HG03095 (cell line): ENCODE measurements at regions not wholly inside any gene's neighbourhood (a gene's known extent, or its start where the extent isn't known, plus 50 kb on each side); places are given as distances from the start of the nearest gene placed in this dataset.
"Not testable (repeated sequence)": the region's sequence is repeated elsewhere in the genome, so short reads cannot be mapped to it uniquely, and the experiment has no call there.

Experiments used
- ATAC-seq: cut with Tn5 transposase; IDR thresholded peaks from one replicate; pipeline ENCODE4 v1.9.1; 2021; ENCODE audit warnings: moderate library complexity; ENCODE audit not compliant: unreplicated experiment

DNA sequence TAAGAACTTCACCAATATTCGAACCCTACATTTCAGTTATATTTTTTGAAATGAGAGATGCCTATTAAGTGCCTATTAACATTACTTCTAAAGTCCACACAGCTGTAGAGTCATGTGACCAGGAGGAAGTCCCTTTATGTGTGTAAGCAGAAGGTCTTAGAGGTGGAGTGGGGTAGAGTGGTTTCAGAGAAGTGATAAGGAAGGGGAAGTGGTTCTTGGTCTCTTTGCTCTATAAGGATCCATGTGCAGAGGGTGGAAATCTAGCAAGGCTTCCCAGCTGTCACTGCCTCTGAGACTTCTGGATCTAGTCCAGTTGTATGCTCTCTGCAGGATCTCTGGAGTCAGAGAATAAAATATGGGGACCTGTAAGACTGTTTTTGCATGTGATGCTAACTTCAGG is 673.9 kb downstream of the FLRT2 start:
- ATAC-seq: no peak

DNA sequence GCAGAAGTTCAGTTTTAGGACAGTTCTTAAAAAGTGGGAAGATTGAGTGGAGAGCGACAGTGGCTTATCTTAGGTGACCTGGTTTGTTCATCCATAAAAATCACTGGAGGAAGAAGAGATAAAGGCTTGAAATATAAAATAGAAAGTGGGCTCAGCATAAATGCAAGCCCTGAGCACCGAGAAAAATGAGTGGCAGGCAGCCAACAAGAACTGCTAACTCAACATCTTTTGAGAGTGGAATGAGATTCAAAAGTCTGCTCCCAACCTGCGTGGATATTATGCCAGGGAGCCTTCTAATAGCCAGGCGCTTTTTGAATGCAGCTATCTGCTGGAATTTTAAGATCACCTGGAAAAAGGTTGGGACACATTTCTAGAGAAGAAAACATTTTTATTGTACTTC is 666.5 kb downstream of the FLRT2 start:
- no peak for ATAC-seq

DNA sequence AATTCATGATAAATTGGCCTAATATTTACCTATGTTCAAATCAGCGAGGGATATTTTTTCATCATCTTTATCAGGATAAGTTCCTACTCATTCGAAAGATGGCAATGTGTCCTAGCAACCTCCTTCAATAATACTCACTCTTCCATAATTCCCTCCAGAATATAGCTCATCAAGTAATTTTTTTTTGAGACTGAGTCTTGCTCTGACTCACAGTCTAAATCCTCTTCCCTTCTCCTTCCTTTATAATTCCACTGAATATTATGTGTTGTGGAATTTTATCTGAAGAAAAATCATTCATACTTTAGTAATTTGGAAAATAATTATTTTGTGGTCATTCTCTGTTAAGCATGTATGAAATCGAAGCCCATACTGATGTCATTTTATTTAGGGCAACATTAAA is 663.8 kb downstream of the FLRT2 start:
- ATAC-seq: no peak

DNA sequence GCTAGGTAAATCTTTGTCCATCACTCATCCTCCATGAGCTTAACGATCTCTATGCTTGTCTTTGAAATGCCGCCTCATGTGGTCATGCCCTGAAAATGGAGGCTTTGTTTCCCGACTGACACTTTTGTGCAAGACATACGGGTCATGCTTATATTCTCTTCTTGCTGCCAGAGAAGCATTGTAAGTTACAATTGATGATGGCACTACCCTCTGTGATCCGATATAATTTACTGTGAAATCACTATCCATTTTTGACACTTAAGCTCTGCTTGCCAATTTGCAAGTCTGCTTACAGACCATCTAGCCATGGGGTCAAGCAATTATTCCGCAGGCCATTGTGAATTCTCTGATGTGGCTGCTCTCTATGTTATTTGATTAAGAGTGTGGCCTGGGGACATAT is 650.0 kb downstream of the FLRT2 start:
- ATAC-seq: no peak

DNA sequence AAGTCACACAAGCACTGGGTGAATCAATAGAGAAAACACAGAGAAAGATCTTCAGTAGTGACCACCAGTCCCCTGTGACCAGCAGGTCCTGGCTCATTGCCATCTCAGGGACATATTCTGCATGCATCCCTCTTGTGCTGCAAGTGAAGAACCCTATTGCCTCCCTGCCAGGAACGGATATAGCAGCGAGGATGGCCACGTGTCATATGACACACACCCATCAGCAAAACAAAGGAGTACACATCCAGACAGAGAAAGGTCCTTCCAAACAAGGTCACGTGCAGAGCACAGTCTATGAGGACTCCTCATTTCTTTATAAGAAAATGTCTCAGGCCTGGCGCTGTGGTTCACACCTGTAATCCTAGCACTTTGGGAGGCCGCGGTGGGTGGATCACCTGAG is 638.4 kb downstream of the FLRT2 start:
- no peak for ATAC-seq

DNA sequence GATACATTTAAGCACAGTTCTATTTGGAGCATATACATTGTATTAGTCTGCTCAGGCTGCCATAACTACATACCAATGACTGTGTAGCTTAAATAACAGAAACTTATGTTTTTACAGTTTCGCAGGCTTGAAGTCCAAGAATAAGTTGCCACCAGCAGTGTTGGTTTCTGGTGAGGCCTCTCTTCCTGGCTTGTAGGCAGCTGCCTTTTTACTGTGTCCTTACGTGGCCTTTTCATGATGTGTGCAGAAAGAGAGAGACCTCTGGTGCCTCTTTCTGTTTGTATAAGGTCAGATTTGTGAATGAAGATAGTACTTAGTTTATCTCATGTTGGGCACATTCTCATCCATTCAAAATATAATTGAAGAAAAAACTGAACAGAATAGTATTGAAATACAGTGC is 636.6 kb downstream of the FLRT2 start:
- no peak for ATAC-seq

DNA sequence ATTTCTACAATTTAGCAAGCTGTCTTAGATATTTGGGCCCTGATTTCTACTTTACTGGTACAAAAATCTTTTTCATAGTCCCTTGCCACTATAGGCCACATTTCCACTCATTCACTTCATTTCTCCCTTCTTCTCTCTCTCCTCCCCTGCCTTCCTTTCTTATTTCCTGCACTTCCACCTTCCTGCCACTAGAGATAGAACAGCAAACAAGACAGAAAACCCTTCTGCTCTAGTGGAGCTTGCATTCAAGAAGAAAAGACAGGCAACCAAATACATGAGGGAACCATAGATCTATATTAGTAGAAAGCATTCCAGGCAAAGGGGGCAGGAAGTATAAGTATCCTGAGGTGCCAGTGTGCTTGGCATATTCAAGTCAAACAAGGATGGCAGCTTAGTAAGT is 623.5 kb downstream of the FLRT2 start:
- no peak for ATAC-seq

DNA sequence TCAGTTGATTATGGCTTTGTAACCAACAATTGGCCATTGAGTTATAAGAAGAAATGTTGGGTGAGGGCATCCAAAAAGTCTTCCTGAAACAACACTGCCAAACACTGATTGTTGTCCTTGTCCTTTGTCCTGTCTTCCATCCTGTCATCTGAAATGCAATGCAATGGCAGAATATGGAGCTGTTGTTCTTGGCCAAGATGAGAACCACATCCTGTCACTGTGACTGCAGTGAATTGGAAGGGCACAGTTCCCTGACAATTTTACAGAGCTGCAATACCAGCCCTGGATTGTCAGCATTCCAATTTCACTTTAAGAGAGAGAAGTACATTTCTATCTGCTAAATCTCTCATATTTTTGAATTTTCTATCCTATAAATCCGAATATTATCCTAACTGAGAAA is 613.3 kb downstream of the FLRT2 start:
- ATAC-seq: no peak

DNA sequence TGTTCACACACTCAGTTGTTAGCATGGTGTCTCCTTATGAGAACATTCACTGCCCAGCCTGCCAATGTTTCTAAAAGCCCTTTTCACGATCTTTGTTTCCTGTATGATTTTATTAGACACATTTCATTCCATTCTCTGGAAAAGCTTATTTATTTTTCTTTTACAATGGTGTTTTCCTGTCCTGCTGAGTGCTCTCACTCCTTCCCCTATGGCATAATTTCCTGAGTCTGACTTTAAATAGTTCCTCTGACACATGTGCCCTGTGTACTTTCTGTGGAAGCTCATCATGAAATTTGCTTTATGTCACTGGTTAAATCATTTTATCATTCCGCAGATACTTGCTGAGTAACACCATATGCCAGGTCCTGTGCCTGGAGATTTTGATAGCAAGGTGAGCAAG is 612.0 kb downstream of the FLRT2 start:
- no peak for ATAC-seq

DNA sequence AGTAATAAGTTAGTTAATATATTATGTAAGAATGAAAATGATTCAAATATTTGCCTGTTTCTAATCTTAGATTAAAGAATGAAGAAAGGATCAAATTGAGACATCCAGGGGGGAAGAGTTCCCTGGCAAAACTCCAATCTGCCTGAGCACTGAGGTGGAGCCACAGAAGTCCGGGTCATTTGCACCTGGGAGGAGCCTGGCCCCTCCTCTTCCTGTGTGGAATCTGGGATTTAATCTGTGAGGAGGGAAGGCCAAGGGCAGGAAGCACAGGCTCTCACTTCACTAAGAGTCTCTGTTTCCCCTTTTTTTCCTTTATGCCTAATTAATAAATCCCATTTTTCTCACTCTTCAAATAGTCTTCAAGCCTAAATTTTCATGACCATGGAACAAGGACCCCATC is 599.5 kb downstream of the FLRT2 start:
- no peak for ATAC-seq

DNA sequence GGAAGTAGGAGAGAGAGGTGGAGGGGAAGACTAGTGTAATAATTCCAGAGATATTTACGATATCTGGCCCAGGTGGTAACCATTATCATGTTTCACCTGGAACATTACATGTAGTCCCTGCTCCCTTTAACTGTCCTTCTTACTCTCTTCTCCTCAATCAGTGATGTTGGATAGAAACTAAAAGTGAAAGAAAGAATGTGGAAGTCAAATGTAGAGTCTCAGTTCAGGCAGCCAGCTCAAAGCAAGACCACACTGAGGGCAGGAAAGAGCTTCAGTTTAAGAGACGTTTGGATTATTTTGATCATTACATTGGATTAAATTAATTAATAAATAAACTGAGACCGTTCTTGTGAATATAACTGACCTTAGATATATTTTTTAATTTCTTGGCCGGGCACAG is 594.4 kb downstream of the FLRT2 start:
- no peak for ATAC-seq

DNA sequence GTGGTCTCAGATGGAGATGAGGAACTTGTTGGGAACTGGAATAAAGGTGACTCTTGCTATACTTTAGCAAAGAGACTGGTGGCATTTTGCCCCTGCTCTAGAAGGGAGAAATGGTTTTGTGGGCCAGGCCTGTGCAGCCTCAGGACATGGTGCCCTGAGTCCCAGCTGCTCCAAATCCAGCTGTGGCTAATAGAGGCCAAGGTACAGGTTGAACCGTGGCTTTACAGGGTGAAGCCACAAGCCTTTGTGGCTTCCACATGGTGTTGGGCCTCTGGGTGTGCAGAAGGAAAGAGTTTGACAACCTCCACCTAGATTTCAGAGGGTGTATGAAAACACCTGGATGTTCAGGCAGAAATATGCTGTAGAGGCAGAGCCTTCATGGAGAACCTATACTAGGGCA is 586.0 kb downstream of the FLRT2 start:
- no peak for ATAC-seq

DNA sequence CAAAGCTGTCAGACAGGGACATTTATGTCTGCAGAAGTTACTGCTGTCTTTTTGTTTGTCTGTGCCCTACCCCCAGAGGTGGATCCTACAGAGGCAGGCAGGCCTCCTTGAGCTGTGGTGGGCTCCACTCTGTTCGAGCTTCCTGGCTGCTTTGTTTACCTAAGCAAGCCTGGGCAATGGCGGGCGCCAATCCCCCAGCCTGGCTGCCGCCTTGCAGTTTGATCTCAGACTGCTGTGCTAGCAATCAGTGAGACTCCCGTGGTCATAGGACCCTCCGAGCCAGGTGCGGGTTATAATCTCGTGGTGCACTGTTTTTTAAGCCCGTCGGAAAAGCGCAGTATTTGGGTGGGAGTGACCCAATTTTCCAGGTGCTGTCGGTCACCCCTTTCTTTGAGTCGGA is 580.9 kb downstream of the FLRT2 start:
- ATAC-seq: not testable (repeated sequence)

DNA sequence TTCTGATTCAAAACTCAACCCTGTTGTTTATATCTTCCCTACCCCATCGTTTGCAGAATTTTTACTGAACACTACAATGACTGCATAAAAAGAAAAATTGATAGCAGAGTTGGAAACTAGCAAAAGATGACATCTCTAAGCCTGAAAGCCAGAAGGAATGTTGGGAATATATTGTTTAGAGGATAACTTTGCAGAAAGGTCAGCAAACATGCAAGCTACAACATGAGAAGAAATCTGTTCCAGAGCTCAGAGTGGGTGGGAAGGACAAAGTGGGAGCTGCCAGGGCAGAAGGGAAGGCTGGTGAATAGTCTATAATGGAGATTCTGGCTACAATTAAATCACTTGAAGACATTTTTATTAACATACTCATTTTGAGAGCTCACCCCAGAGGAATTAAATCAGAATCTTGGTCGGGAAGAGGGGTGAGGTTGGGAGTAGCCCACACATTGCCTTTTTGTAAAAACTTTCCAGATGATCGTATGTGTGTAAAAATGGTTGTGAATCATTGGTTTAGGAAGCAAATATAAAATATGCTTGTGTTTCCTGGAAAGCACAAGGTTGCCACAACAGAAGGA is 574.8 kb downstream of the FLRT2 start:
- ATAC-seq: no peak

DNA sequence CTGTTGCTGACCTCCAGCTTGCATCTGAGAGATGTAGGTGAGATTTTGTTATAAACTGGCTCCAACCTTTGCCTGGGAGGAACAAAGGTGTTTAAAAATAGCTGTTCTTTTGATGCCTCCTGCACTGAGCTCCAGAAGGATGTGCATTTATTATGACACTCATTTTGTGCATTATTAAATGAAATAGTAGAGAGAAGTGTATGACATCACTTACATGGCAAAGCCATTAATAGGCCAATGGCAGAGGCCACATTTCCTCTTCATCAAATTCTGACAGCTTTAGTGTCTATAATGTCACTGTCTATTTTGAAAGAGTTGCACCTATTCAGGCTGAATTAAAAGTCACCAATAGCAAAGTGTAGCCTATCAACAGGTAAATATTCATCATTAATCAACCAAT is 564.6 kb downstream of the FLRT2 start:
- ATAC-seq: no peak

DNA sequence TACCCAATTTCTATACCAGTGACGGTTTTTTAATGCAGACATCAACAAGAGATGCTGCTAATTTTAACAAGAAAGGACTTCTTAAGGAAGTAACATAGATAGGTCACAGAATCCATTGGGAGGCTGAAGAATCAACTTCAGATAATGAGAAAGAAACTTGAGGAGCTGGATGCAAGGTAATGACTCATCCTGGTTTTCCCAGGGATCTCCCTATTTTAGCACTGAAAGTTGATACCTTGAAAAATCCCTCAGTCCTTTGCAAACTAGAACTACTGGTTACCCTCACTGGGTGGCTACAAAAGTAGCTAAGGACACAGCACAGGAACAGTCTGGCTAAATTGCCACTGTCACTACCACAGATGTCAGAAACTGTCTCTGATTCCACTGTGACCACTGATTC is 561.9 kb downstream of the FLRT2 start:
- no peak for ATAC-seq

DNA sequence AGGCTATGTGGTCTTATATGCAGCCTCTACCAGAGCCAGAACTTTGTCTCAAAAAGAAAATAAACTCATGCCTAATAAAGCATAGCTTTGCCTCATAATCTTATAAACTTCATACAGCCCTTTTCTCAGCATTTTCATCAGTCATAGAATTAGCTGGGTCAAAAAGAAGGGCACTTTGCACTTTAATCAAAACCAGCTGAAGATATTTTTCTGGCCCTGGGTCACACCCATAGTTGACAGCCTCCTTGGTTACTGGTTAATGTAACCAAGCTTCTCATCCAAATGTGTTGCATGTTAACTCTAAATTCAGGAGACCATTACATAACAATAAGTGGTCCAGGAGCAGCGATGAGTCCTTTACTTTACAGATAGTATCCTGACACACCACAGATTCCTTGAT is 558.2 kb downstream of the FLRT2 start:
- no peak for ATAC-seq

DNA sequence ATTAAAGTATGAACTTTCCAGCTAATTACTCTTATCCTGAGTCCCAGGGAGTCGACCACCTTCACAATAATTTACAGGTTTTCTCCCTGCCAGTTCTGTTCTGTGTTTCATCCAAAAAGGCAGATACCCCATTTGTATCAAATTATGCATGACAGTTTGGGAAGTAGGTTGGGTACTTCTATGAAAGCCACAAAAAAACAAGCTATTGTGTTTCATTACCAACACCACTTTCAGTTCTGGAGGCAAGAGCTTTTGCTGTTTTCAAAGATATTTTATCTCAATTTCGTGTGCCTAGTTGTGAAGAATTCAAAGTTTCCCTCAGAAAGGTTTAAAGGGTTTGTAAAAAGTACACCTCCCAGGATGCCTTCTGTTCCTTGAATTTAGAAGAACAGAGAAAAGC is 557.4 kb downstream of the FLRT2 start:
- ATAC-seq: no peak

DNA sequence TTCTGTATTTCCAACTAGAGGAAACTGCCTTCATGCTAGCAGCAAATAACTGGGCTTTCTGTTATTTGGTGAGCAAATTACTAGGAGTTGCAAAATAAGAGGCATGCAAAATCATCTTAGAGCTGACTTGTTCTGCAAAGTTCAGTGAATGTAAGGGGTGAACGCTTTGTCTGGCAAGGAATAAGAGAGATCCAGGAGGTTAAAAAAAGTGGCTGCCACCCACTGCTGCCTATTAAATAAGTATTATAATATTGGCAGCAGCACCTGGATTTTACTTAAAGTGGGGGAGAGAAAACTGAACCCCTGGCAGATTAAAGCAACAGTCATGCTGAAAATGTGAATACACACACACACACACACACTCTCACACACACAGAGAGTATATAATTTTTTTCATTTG is 557.0 kb downstream of the FLRT2 start:
- ATAC-seq: no peak

DNA sequence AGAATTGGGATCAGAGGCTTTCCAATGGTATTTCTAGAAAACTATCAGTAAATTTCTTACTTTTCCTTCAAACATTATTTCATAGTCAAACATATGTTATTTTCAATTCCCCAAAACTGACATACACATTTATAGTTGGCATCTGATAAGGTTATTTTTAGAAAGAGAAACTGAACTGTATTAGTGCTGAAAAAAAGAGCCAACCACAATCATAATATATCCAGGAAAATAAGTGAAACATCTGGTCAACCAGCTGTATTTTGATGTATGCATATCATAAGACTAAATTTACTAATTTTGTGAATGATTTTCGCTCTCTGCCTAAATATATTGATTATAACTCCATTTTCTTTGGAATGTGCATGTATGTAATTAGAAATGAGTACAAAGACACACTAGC is 554.2 kb downstream of the FLRT2 start:
- ATAC-seq: no peak

DNA sequence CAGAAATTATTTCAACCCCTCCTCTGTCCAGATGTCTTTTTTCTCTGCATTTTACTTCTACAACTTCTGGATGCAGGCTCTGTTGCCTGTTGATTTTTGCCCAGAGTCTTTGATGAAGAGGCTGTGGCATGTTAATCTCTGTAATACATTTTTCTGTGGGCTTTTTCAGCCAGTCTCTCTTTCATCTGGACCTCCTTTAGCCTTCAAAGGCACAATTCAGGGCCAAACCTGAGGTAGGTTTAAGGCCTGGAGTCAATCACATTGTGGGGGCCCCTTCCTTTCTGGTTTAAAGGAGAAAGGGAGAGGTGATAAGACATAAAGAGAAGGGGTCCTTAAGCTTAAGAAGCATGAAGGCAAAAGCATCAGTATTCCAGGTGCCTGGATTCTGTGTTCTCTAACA is 553.7 kb downstream of the FLRT2 start:
- ATAC-seq: no peak

DNA sequence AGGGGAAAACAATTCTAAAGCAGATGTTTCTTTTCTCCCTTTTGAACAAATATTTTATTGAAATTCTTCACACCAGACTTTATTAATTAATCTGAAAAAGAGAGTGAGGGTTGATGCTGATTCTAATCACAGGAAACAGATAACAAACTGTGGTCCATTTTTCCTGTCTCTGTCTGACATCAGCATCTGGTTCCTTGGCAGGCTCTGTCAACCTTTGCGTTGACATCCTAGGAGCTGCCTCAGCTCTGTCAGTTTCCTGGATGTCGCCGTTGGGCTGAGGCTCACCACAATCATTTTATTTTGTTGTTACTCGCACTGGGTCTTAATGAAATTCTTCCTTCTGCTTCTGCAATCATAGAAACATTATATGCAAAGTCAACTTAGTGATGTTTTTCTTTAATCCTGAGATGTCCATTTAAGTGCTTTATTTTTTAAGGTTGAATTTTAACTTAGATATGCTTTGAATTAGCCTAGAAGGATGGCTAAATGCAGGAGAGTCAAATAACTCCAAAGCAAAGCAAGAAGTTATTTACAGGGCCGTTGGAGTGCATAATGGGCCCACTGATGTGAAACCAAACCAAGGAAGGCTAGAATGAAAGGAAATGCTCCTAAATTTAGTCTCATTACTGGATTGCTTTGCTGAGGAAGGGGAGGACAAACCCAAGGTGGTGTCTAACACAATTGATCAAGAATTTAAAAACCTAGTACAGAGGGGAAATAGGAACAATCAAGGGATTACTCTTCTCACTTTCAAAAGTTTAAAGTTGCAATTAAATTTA is 542.4 kb downstream of the FLRT2 start:
- ATAC-seq: no peak

DNA sequence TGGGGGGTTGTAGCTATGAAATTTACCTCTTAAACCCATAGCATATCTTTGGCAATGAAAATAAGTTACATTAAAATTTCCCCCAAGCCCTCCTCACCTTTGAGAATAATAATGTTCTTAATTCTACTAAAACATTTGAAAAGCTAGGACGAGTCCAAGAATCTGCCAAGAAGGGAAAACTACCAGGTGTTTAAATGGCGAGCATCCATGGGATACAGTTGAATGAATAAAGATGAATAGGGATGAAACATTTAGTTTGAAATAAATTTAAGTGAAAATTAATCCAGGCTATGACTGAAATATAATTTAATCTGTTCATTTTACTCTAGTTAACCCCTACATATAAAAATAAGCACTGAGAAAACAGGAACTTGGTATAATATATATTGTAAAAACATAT is 536.7 kb downstream of the FLRT2 start:
- no peak for ATAC-seq
